K562 (cell line): ENCODE measurements at regions not wholly inside any gene's neighbourhood (a gene's known extent, or its start where the extent isn't known, plus 50 kb on each side); places are given as distances from the start of the nearest gene placed in this dataset.

Source experiments
- BRF2 ChIP-seq: IDR thresholded peaks from 3 replicates; pipeline ENCODE4 v1.6.1; 2011; ENCODE audit warnings: borderline replicate concordance, mild to moderate bottlenecking; ENCODE audit not compliant: insufficient read length, insufficient read depth
- CREB1 ChIP-seq, 2 experiments: sonication (generic) in 1 of 2; formaldehyde crosslinking in 1 of 2; IDR thresholded peaks; 2 replicates each; pipeline versions ENCODE4 v1.6.1 to v1.8.0; 2012 to 2022; ENCODE audit warnings: inconsistent platforms in 1 of 2, mild to moderate bottlenecking in 1 of 2, missing genetic modification reagents in 1 of 2, moderate library complexity in 1 of 2
- PHF8 ChIP-seq: fragments of 200-600 bp; sonication (generic); IDR thresholded peaks from 2 replicates; pipeline ENCODE4 v1.6.1; 2012; ENCODE audit warnings: mixed run types, mild to moderate bottlenecking, inconsistent platforms, low read length, moderate library complexity, borderline replicate concordance
- POLR2A ChIP-seq: fragments of 450-650 bp; conservative IDR thresholded peaks from 2 replicates; pipeline ENCODE4 v1.6.1; 2016
- SNRNP70 ChIP-seq: fragments of 200-400 bp; formaldehyde crosslinking; optimal IDR thresholded peaks from 2 replicates; pipeline ENCODE3; 2017; ENCODE audit warnings: low read depth, low read length
- SP2 ChIP-seq: IDR thresholded peaks from 2 replicates; pipeline ENCODE4 v1.6.1; 2011; ENCODE audit warnings: mild to moderate bottlenecking, low read depth, low read length, moderate library complexity; ENCODE audit not compliant: poor library complexity, severe bottlenecking; ENCODE audit errors: extremely low read depth
- ZNF253 ChIP-seq: fragments of 250-450 bp; sonication (Bioruptor Pico); conservative IDR thresholded peaks from 2 replicates; pipeline ENCODE4 v1.6.1; 2021; ENCODE audit warnings: mild to moderate bottlenecking
- ZNF586 ChIP-seq: fragments of 450-650 bp; formaldehyde crosslinking; conservative IDR thresholded peaks from 2 replicates; pipeline ENCODE4 v1.4.0; 2020; ENCODE audit warnings: mild to moderate bottlenecking, moderate library complexity
- ZNF780A ChIP-seq: fragments of 250-450 bp; sonication (Bioruptor Pico); IDR thresholded peaks from 2 replicates; pipeline ENCODE4 v1.5.0; 2021; ENCODE audit warnings: mild to moderate bottlenecking
- TF ChIP-seq, protein P1 (sequence below): sonication (generic); formaldehyde crosslinking; IDR thresholded peaks from 2 replicates; pipeline ENCODE4 v1.5.0; 2020; ENCODE audit warnings: missing genetic modification reagents
- TF ChIP-seq, protein P2 (sequence below): sonication (generic); formaldehyde crosslinking; IDR thresholded peaks from 2 replicates; pipeline ENCODE4 v1.8.0; 2022; ENCODE audit warnings: mild to moderate bottlenecking, low read depth, missing genetic modification reagents

GRCh38 chr3:859135-859534 lies 233.7 kb upstream of the CNTN6 start:
- TF ChIP-seq CREB1 (IDR thresholded peaks at IDR 0.05), result no peak
- TF ChIP-seq CREB1 (CRISPR knock-in tag; IDR thresholded peaks at IDR 0.05), result no peak
- no peak for TF ChIP-seq SP2
- TF ChIP-seq, protein P1, sequence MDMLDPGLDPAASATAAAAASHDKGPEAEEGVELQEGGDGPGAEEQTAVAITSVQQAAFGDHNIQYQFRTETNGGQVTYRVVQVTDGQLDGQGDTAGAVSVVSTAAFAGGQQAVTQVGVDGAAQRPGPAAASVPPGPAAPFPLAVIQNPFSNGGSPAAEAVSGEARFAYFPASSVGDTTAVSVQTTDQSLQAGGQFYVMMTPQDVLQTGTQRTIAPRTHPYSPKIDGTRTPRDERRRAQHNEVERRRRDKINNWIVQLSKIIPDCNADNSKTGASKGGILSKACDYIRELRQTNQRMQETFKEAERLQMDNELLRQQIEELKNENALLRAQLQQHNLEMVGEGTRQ (CRISPR knock-in tag), result no peak
- TF ChIP-seq ZNF253 (CRISPR knock-in tag), result no peak
- TF ChIP-seq BRF2, result no peak
- TF ChIP-seq, protein P2, sequence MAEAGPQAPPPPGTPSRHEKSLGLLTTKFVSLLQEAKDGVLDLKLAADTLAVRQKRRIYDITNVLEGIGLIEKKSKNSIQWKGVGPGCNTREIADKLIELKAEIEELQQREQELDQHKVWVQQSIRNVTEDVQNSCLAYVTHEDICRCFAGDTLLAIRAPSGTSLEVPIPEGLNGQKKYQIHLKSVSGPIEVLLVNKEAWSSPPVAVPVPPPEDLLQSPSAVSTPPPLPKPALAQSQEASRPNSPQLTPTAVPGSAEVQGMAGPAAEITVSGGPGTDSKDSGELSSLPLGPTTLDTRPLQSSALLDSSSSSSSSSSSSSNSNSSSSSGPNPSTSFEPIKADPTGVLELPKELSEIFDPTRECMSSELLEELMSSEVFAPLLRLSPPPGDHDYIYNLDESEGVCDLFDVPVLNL (CRISPR knock-in tag), result no peak
- TF ChIP-seq ZNF586, result no peak
- TF ChIP-seq POLR2A, result no peak
- TF ChIP-seq PHF8, result no peak
- TF ChIP-seq SNRNP70, result no peak
- no peak for TF ChIP-seq ZNF780A (CRISPR knock-in tag)
